ENCODE measurements at regions not wholly inside any gene's neighbourhood (a gene's known extent, or its start where the extent isn't known, plus 50 kb on each side); places are given as distances from the start of the nearest gene placed in this dataset.
A peak's percentile ranks its signal among the peaks of the same experiment; 100 is the strongest.

DNA sequence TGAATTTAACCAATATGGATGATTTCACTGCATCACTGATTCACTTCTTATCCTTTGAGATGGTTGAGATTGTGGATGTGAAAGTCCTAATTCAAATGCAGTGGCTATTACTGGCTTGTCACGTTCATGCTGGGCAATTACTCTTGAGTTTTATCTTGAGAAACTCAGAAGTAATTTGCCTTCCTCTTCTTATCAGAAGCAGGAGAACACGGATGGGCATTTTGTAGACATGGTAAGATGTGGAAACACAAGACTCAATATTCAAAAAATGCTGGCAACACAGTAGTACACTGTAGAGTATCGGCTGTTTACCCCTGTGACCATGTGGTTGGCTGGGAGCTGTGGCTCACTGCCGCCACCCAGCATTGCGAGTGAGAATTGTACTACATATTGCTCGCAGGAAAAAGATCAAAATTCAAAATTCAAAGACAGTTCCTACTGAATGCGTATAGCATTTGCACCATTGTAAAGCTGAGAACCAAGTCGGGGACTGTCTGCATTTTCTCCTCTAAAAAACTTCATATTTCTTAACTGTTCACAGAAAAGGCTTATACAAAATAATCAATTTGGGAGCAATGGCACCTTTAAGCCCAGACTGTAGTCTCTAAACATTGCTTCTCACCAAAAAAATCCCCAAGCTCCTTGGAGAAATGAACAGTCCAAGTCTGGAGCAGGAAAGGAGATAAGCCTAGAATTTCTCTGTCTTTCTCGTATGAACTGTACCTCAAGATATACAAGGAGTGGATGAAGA is 61.9 kb upstream of the ELOVL5 start (continued):
- no peak for TF ChIP-seq ATF7 (IDR thresholded peaks at IDR 0.05; ENCODE audit: low read depth)
- peak; percentile 43 for TF ChIP-seq USF1 (IDR thresholded peaks at IDR 0.05; ENCODE audit: borderline replicate concordance, extremely low read length, insufficient read depth, low read depth, low read length)
- no peak for TF ChIP-seq KDM1A (IDR thresholded peaks at IDR 0.05; ENCODE audit: borderline replicate concordance)
- no peak for TF ChIP-seq CEBPB (IDR thresholded peaks at IDR 0.05; ENCODE audit: borderline replicate concordance in 1 of 2, low read depth in 2 of 2, low read length in 2 of 2)
- TF ChIP-seq BACH1 (IDR thresholded peaks at IDR 0.05; ENCODE audit: borderline replicate concordance), result no peak
- TF ChIP-seq FOXM1 (IDR thresholded peaks at IDR 0.05; ENCODE audit: low read depth, low read length), result peak; percentile 73
- no peak for TF ChIP-seq ZNF274 (IDR thresholded peaks at IDR 0.05; ENCODE audit: insufficient read depth, insufficient read length)
- no peak for TF ChIP-seq EZH2 (IDR thresholded peaks at IDR 0.05; ENCODE audit: borderline replicate concordance, control insufficient read depth, low read depth, low read length)
- TF ChIP-seq HDGF (IDR thresholded peaks at IDR 0.05), result no peak
- no peak for TF ChIP-seq MTA3 (IDR thresholded peaks at IDR 0.05; ENCODE audit: borderline replicate concordance, low read length)
- no peak for TF ChIP-seq TCF12 (IDR thresholded peaks at IDR 0.05; ENCODE audit: low read depth, low read length)
- TF ChIP-seq CREM (IDR thresholded peaks at IDR 0.05; ENCODE audit: low read depth), result no peak; the same call in 1 of the 2 replicates
- no peak; the same call in 1 of the 2 replicates for TF ChIP-seq USF2 (IDR thresholded peaks at IDR 0.05; ENCODE audit: borderline replicate concordance, low read depth, low read length)
- peak; percentile 45; the same call in 1 of the 2 replicates for TF ChIP-seq SPI1 (IDR thresholded peaks at IDR 0.05; ENCODE audit: borderline replicate concordance, insufficient read depth, low read depth, low read length)
- no peak for TF ChIP-seq PAX8 (IDR thresholded peaks at IDR 0.05)
- no peak for TF ChIP-seq ELK1 (IDR thresholded peaks at IDR 0.05; ENCODE audit: low read depth, low read length)
- no peak for TF ChIP-seq ESRRA (IDR thresholded peaks at IDR 0.05; ENCODE audit: low read length)
- TF ChIP-seq IRF4 (IDR thresholded peaks at IDR 0.05; ENCODE audit: low read depth, low read length), result no peak
- peak; percentile 77; the same call in 1 of the 2 replicates for TF ChIP-seq ZNF207 (IDR thresholded peaks at IDR 0.05; ENCODE audit: borderline replicate concordance)
- no peak for TF ChIP-seq ZBED1 (IDR thresholded peaks at IDR 0.05; ENCODE audit: borderline replicate concordance)
- TF ChIP-seq NFYA (IDR thresholded peaks at IDR 0.05; ENCODE audit: borderline replicate concordance, low read depth, low read length), result no peak
- peak; percentile 80 for TF ChIP-seq RAD51 (IDR thresholded peaks at IDR 0.05)
- TF ChIP-seq RUNX3 (IDR thresholded peaks at IDR 0.05; ENCODE audit: low read length), result peak; percentile 70
- TF ChIP-seq NRF1 (conservative IDR thresholded peaks at IDR 0.05; ENCODE audit: low read depth, low read length), result no peak
- peak; percentile 54; the same call in 1 of the 2 replicates for TF ChIP-seq ZNF687 (IDR thresholded peaks at IDR 0.05)

All from GM12878 (cell line).